Endothelial cell of umbilical vein (primary cell): ENCODE measurements at regions not wholly inside any gene's neighbourhood (a gene's known extent, or its start where the extent isn't known, plus 50 kb on each side); places are given as distances from the start of the nearest gene placed in this dataset.

Experiments used
- BruUV-seq: library from RNA; stranded (reverse); fragments of 400-500 nt; replicated peaks from 2 replicates; lab custom pipeline; 2021; lab: Mats Ljungman, UMichigan
- CTCF ChIA-PET: fragments of 300-600, 350-600 bp; sonication (Branson Sonifier 250); formaldehyde crosslinking; loops from one replicate; lab custom pipeline; 2021; ENCODE audit warnings: antibody characterized with exemption, inconsistent platforms; lab: Charles Lee
- POLR2A ChIA-PET: fragments of 300-600, 350-600 bp; sonication (Branson Sonifier 250); formaldehyde crosslinking; loops from one replicate; lab custom pipeline; 2021; ENCODE audit warnings: antibody characterized with exemption, inconsistent platforms; lab: Charles Lee
- DNase-seq: peaks from one replicate; pipeline ENCODE4 v3.0.0-alpha.2; 2011; ENCODE audit warnings: low read depth, low spot score
- FAIRE-seq: peaks from 2 replicates; lab custom pipeline; 2011; peaks lifted over from hg19 to GRCh38; lab: Jason Lieb, UNC
- H2AFZ ChIP-seq: 2 replicates; pipeline ENCODE4 v1.6.0; 2012; ENCODE audit warnings: low read depth, low read length, control low read depth, inconsistent platforms
- H3K27ac ChIP-seq: 2 replicates; pipeline ENCODE4 v1.5.1; 2011; ENCODE audit warnings: low read depth, mild to moderate bottlenecking, control low read depth, low read length, moderate library complexity; ENCODE audit not compliant: insufficient read depth
- H3K27me3 ChIP-seq, 2 experiments: 2 replicates each; pipeline versions ENCODE4 v1.6.0 to v1.6.1; 2011; ENCODE audit warnings: low read length in 2 of 2, mixed read lengths in 1 of 2; ENCODE audit not compliant: control insufficient read depth in 2 of 2, insufficient read depth in 2 of 2
- H3K36me3 ChIP-seq, 2 experiments: 2 replicates in 1 of 2; 3 replicates in 1 of 2; pipeline ENCODE4 v1.5.1; 2011; ENCODE audit warnings: low read length in 2 of 2, mild to moderate bottlenecking in 1 of 2, moderate library complexity in 1 of 2; ENCODE audit not compliant: control insufficient read depth in 2 of 2, insufficient read depth in 2 of 2; ENCODE audit errors: extremely low read depth in 1 of 2
- H3K4me1 ChIP-seq: 3 replicates; pipeline ENCODE4 v1.5.1; 2011; ENCODE audit warnings: mild to moderate bottlenecking, low read length; ENCODE audit not compliant: control insufficient read depth, insufficient read depth; ENCODE audit errors: extremely low read depth
- H3K4me2 ChIP-seq: 2 replicates; pipeline ENCODE4 v1.6.1; 2011; ENCODE audit warnings: low read length, control low read depth, mixed read lengths; ENCODE audit not compliant: insufficient read depth
- H3K4me3 ChIP-seq, 3 experiments: fragments of 200-600 bp in 1 of 3; sonication (generic), shearing (Covaris generic) in 1 of 3; replicated peaks in 1 of 3; 2 replicates each; pipeline ENCODE4 v1.5.1; 2011 to 2016; ENCODE audit warnings: control low read depth in 3 of 3, low read length in 3 of 3, mild to moderate bottlenecking in 2 of 3, inconsistent platforms in 1 of 3, low read depth in 1 of 3, moderate library complexity in 1 of 3; ENCODE audit not compliant: insufficient read depth in 1 of 3
- H3K79me2 ChIP-seq: 2 replicates; pipeline ENCODE4 v1.6.0; 2012; ENCODE audit warnings: low read length, inconsistent platforms; ENCODE audit not compliant: control insufficient read depth, insufficient read depth
- H3K9ac ChIP-seq: replicated peaks from 2 replicates; pipeline ENCODE3; 2011; ENCODE audit warnings: low read length, control low read depth; ENCODE audit not compliant: insufficient read depth; ENCODE audit errors: extremely low read depth
- H3K9me1 ChIP-seq: replicated peaks from 3 replicates; pipeline ENCODE4 v1.6.0; 2011; ENCODE audit warnings: mild to moderate bottlenecking, low read length; ENCODE audit not compliant: control insufficient read depth, insufficient read depth; ENCODE audit errors: extremely low read depth
- H3K9me3 ChIP-seq: replicated peaks from 2 replicates; pipeline ENCODE4 v1.5.1; 2012; ENCODE audit warnings: low read length, inconsistent platforms; ENCODE audit not compliant: control insufficient read depth, insufficient read depth
- H4K20me1 ChIP-seq: replicated peaks from 2 replicates; pipeline ENCODE3; 2011; ENCODE audit warnings: mild to moderate bottlenecking, low read length; ENCODE audit not compliant: control insufficient read depth, insufficient read depth; ENCODE audit errors: extremely low read depth
- CTCF ChIP-seq, 2 donors: IDR thresholded peaks; 1 replicate in 1 of 2; 2 replicates in 1 of 2; pipeline ENCODE4 v1.5.1; 2011; ENCODE audit warnings: low read length in 2 of 2, mild to moderate bottlenecking in 2 of 2, moderate library complexity in 2 of 2, control low read depth in 1 of 2, inconsistent platforms in 1 of 2, low read depth in 1 of 2; ENCODE audit not compliant: insufficient read depth in 1 of 2; ENCODE audit errors: extremely low read depth in 1 of 2
- EZH2 ChIP-seq: IDR thresholded peaks from 2 replicates; pipeline ENCODE4 v1.6.1; 2012; ENCODE audit warnings: borderline replicate concordance, low read depth, mild to moderate bottlenecking, moderate library complexity, low read length, inconsistent platforms; ENCODE audit not compliant: severe bottlenecking
- FOS ChIP-seq: IDR thresholded peaks from 2 replicates; pipeline ENCODE4 v1.6.1; 2011; ENCODE audit warnings: mild to moderate bottlenecking, low read length, moderate library complexity, borderline replicate concordance; ENCODE audit not compliant: insufficient read depth
- GATA2 ChIP-seq: IDR thresholded peaks from 2 replicates; pipeline ENCODE4 v1.7.0; 2011; ENCODE audit warnings: low read depth, mild to moderate bottlenecking, moderate library complexity, mixed read lengths, low read length; ENCODE audit not compliant: insufficient read length, insufficient read depth
- JUN ChIP-seq: IDR thresholded peaks from 2 replicates; pipeline ENCODE4 v1.6.1; 2011; ENCODE audit warnings: borderline replicate concordance, low read depth; ENCODE audit not compliant: insufficient read length, insufficient read depth
- MAX ChIP-seq: IDR thresholded peaks from 2 replicates; pipeline ENCODE4 v1.6.1; 2011; ENCODE audit not compliant: insufficient read depth, insufficient read length
- MYC ChIP-seq: IDR thresholded peaks from one replicate; pipeline ENCODE4 v1.6.1; 2011; ENCODE audit warnings: mild to moderate bottlenecking, low read depth, low read length
- POLR2A ChIP-seq: IDR thresholded peaks from 2 replicates; pipeline ENCODE4 v1.6.1; 2012; ENCODE audit warnings: low read depth, mild to moderate bottlenecking, control low read depth, low read length
- POLR2AphosphoS5 ChIP-seq: IDR thresholded peaks from 2 replicates; pipeline ENCODE4 v1.6.1; 2012; ENCODE audit warnings: low read depth, mild to moderate bottlenecking, control low read depth, low read length, moderate library complexity; ENCODE audit not compliant: insufficient read depth
- dilution Hi-C: fragments of 300-500 bp; cut with MboI; formaldehyde crosslinking; loops from one replicate; pipeline ENCODE4 v1.15.0; 2019; ENCODE audit warnings: low sequenced_read_pairs; ENCODE audit not compliant: extremely low pct_ligation_motif_present
- intact Hi-C: fragments of 100-400 bp; cut with micrococcal nuclease; formaldehyde crosslinking; loops from one replicate; pipeline ENCODE4 v1.10.0; 2022

- no peaks in the 10 kb centered on the region for H4K20me1 ChIP-seq
- ChIA-PET POLR2A (no interaction called here), CTCF (no interaction called here)
- no peak overlapping the region for H3K4me2 ChIP-seq
- no peak for TF ChIP-seq JUN
- TF ChIP-seq FOS, result no peak
- TF ChIP-seq GATA2, result no peak
- no peak for TF ChIP-seq EZH2
- no peak for TF ChIP-seq POLR2A
- TF ChIP-seq CTCF (IDR thresholded peaks at IDR 0.05; ENCODE audit: extremely low read depth in 1 of 2, insufficient read depth in 1 of 2, low read depth in 1 of 2, low read length in 2 of 2), result no peak
- no peak for TF ChIP-seq MAX
- no peak for TF ChIP-seq MYC
- no peak for TF ChIP-seq POLR2AphosphoS5
- no peak for FAIRE-seq
- intact Hi-C loops (no loop called here), dilution Hi-C loops (no loop called here)
- peaks cover 2 to 6% of the 10 kb centered on the region in 2 experiments for H3K27me3 ChIP-seq
- H3K36me3 ChIP-seq, result no peaks in the 10 kb centered on the region
- H2AFZ ChIP-seq, result no peak overlapping the region
- DNase-seq, result no peak
- H3K4me1 ChIP-seq, result no peaks in the 10 kb centered on the region
- H3K9me3 ChIP-seq, result no peaks in the 10 kb centered on the region
- H3K9ac ChIP-seq, result no peak overlapping the region
- no peaks in the 10 kb centered on the region for H3K9me1 ChIP-seq
- no peaks in the 10 kb centered on the region for H3K79me2 ChIP-seq
- no peak overlapping the region for H3K27ac ChIP-seq
- BruUV-seq, result no TSS peak
- no peak overlapping the region for H3K4me3 ChIP-seq
Observed at GRCh38 chr2:204292439-204292838, 252.8 kb upstream of the PARD3B start.
